OCI-LY7 (cell line): ENCODE measurements at regions not wholly inside any gene's neighbourhood (a gene's known extent, or its start where the extent isn't known, plus 50 kb on each side); places are given as distances from the start of the nearest gene placed in this dataset.

ENCODE experiments used
- BruUV-seq: library from RNA; stranded (reverse); fragments of 400-500 nt; replicated peaks from 2 replicates; lab custom pipeline; 2021; lab: Mats Ljungman, UMichigan
- CTCF ChIA-PET: fragments of 300-600 bp; sonication (Branson Sonifier 250); formaldehyde crosslinking; loops from one replicate; lab custom pipeline; 2022; ENCODE audit warnings: antibody characterized with exemption; ENCODE audit not compliant: unreplicated experiment; lab: Charles Lee
- POLR2A ChIA-PET: fragments of 300-600 bp; sonication (Branson Sonifier 250); formaldehyde crosslinking; loops from one replicate; lab custom pipeline; 2022; ENCODE audit warnings: antibody characterized with exemption; lab: Charles Lee
- DNase-seq: peaks from one replicate; pipeline ENCODE4 v3.0.0-alpha.2; 2015; ENCODE audit warnings: low spot score
- H2AFZ ChIP-seq: fragments of 200-600 bp; sonication (generic), shearing (Covaris generic); 2 replicates; pipeline ENCODE4 v1.6.1; 2014; ENCODE audit warnings: mild to moderate bottlenecking, antibody characterized with exemption, low read length, moderate library complexity
- H3K27ac ChIP-seq: fragments of 200-600 bp; sonication (generic); 2 replicates; pipeline ENCODE4 v1.5.1; 2014; ENCODE audit warnings: mixed run types, low read depth, mild to moderate bottlenecking, moderate library complexity, low read length, inconsistent platforms; ENCODE audit not compliant: poor library complexity, severe bottlenecking
- H3K36me3 ChIP-seq: fragments of 200-600 bp; sonication (generic); 2 replicates; pipeline ENCODE4 v1.6.1; 2014; ENCODE audit warnings: mild to moderate bottlenecking, antibody characterized with exemption, low read length, moderate library complexity, mixed read lengths; ENCODE audit not compliant: insufficient read depth
- H3K4me1 ChIP-seq: fragments of 200-600 bp; sonication (generic); 2 replicates; pipeline ENCODE4 v1.5.1; 2014; ENCODE audit warnings: mild to moderate bottlenecking, low read length; ENCODE audit not compliant: insufficient read depth, poor library complexity, severe bottlenecking
- H3K4me2 ChIP-seq: fragments of 200-600 bp; sonication (generic); 2 replicates; pipeline ENCODE4 v1.6.1; 2014; ENCODE audit warnings: mild to moderate bottlenecking, low read length
- H3K4me3 ChIP-seq: fragments of 200-600 bp; sonication (generic); 2 replicates; pipeline ENCODE4 v1.5.1; 2014; ENCODE audit warnings: mild to moderate bottlenecking, low read depth, low read length; ENCODE audit not compliant: poor library complexity, severe bottlenecking
- H3K79me2 ChIP-seq: fragments of 200-600 bp; sonication (generic); 2 replicates; pipeline ENCODE4 v1.6.1; 2016; ENCODE audit warnings: low read depth, mild to moderate bottlenecking, low read length, moderate library complexity, mixed read lengths; ENCODE audit not compliant: insufficient read depth
- H3K9me2 ChIP-seq: fragments of 200-600 bp; sonication (generic); 2 replicates; pipeline ENCODE4 v1.6.1; 2016; ENCODE audit warnings: mild to moderate bottlenecking, low read length, mixed read lengths; ENCODE audit not compliant: insufficient read depth
- H3K9me3 ChIP-seq: fragments of 200-600 bp; sonication (generic); 2 replicates; pipeline ENCODE4 v1.6.1; 2014; ENCODE audit warnings: mild to moderate bottlenecking, mixed run types, low read length, mixed read lengths
- H4K20me1 ChIP-seq: fragments of 200-600 bp; sonication (generic); 2 replicates; pipeline ENCODE4 v1.6.1; 2014; ENCODE audit warnings: mild to moderate bottlenecking, antibody characterized with exemption, low read length, moderate library complexity, mixed read lengths; ENCODE audit not compliant: insufficient read depth
- CTCF ChIP-seq: fragments of 200-600 bp; sonication (generic); conservative IDR thresholded peaks from 2 replicates; pipeline ENCODE4 v1.5.1; 2014; ENCODE audit warnings: mild to moderate bottlenecking, antibody characterized with exemption, low read length, moderate library complexity, mixed read lengths
- EZH2phosphoT487 ChIP-seq: fragments of 200-600 bp; sonication (generic); IDR thresholded peaks from 2 replicates; pipeline ENCODE4 v1.6.1; 2018; ENCODE audit warnings: low read depth, borderline replicate concordance, mild to moderate bottlenecking, mixed run types, antibody characterized with exemption, low read length, moderate library complexity, mixed read lengths
- intact Hi-C: fragments of 100-400 bp; cut with micrococcal nuclease; formaldehyde crosslinking; loops from one replicate; pipeline ENCODE4 v1.10.0; 2022; ENCODE audit not compliant: unreplicated experiment

- no peaks in the 10 kb centered on the region for H3K9me2 ChIP-seq
- H3K4me1 ChIP-seq, result no peaks in the 10 kb centered on the region
- H3K4me2 ChIP-seq, result no peak overlapping the region
- CTCF ChIA-PET, result no interaction called here
- no TSS peak for BruUV-seq
- intact Hi-C loops, result no loop called here
- TF ChIP-seq EZH2phosphoT487 (no peak), CTCF (no peak)
- H2AFZ ChIP-seq, result no peak overlapping the region
- H3K9me3 ChIP-seq, result no peaks in the 10 kb centered on the region
- H3K4me3 ChIP-seq, result no peak overlapping the region
- POLR2A ChIA-PET, result no interaction called here
- no peak for DNase-seq
- H4K20me1 ChIP-seq, result no peaks in the 10 kb centered on the region
- no peak overlapping the region for H3K27ac ChIP-seq
- H3K79me2 ChIP-seq, result no peaks in the 10 kb centered on the region
- no peaks in the 10 kb centered on the region for H3K36me3 ChIP-seq
These were observed 82.6 kb upstream of the GNAO1 start for GRCh38 chr16:56108724-56109123.

- no peak for DNase-seq
- Histone ChIP-seq H3K9me3 (no peaks in the 10 kb centered on the region), H3K79me2 (no peaks in the 10 kb centered on the region), H3K4me3 (no peak overlapping the region), H3K4me2 (no peak overlapping the region), H2AFZ (no peak overlapping the region), H3K9me2 (no peaks in the 10 kb centered on the region), H3K36me3 (no peaks in the 10 kb centered on the region), H3K27ac (no peak overlapping the region), H4K20me1 (no peaks in the 10 kb centered on the region), H3K4me1 (no peaks in the 10 kb centered on the region)
- BruUV-seq, result no TSS peak
- intact Hi-C loops, result no loop called here
- TF ChIP-seq EZH2phosphoT487 (no peak), CTCF (no peak)
- CTCF ChIA-PET, result no interaction called here
- POLR2A ChIA-PET, result interaction anchor here (1.0 kb wide), 1 partner anchor 10 kb away, joined by 3 read pairs; no protein-coding TSS in a partner anchor
These were observed 83.2 kb upstream of the GNAO1 start for GRCh38 chr16:56108056-56108471.

- no peak overlapping the region for H3K4me3 ChIP-seq
- H4K20me1 ChIP-seq, result no peaks in the 10 kb centered on the region
- no TSS peak for BruUV-seq
- POLR2A ChIA-PET, result no interaction called here
- TF ChIP-seq EZH2phosphoT487, result no peak
- TF ChIP-seq CTCF, result no peak
- no peaks in the 10 kb centered on the region for H3K4me1 ChIP-seq
- intact Hi-C loops, result no loop called here
- H3K79me2 ChIP-seq, result no peaks in the 10 kb centered on the region
- H3K9me2 ChIP-seq, result no peaks in the 10 kb centered on the region
- CTCF ChIA-PET, result no interaction called here
- no peak for DNase-seq
- no peak overlapping the region for H2AFZ ChIP-seq
- no peak overlapping the region for H3K4me2 ChIP-seq
- no peaks in the 10 kb centered on the region for H3K9me3 ChIP-seq
- H3K27ac ChIP-seq, result no peak overlapping the region
- no peaks in the 10 kb centered on the region for H3K36me3 ChIP-seq
These were observed 84.8 kb upstream of the GNAO1 start for GRCh38 chr16:56106527-56106926.
